ENCODE measurements at regions not wholly inside any gene's neighbourhood (a gene's known extent, or its start where the extent isn't known, plus 50 kb on each side); places are given as distances from the start of the nearest gene placed in this dataset.
"Not testable (repeated sequence)": the region's sequence is repeated elsewhere in the genome, so short reads cannot be mapped to it uniquely, and the experiment has no call there.

GRCh38 chr1:219067350-219067712 lies 106.3 kb upstream of the LYPLAL1 start:
- peaks cover 2% of the 10 kb centered on the region for H3K9me3 ChIP-seq (ENCODE audit: low read length)
- H3K36me3 ChIP-seq (ENCODE audit: insufficient read depth, low read length): no peaks in the 10 kb centered on the region
- H3K4me3 ChIP-seq (ENCODE audit: low read length): no peak overlapping the region
- H3K4me1 ChIP-seq (ENCODE audit: insufficient read depth, low read length): no peaks in the 10 kb centered on the region
- H3K27me3 ChIP-seq (ENCODE audit: insufficient read depth, low read length): no peaks in the 10 kb centered on the region
- H2AFZ ChIP-seq (ENCODE audit: low read depth, low read length): no peak overlapping the region

GRCh38 chr1:219070395-219070794 lies 103.3 kb upstream of the LYPLAL1 start:
- H3K4me1 ChIP-seq (ENCODE audit: insufficient read depth, low read length); H3K9me3 ChIP-seq (ENCODE audit: low read length); H3K36me3 ChIP-seq (ENCODE audit: insufficient read depth, low read length); H2AFZ ChIP-seq (ENCODE audit: low read depth, low read length); H3K4me3 ChIP-seq (ENCODE audit: low read length); H3K27me3 ChIP-seq (ENCODE audit: insufficient read depth, low read length): not testable (repeated sequence)

GRCh38 chr1:219071209-219071608 lies 102.5 kb upstream of the LYPLAL1 start:
- Histone ChIP-seq H3K27me3 (ENCODE audit: insufficient read depth, low read length) (no peaks in the 10 kb centered on the region), H2AFZ (ENCODE audit: low read depth, low read length) (no peak overlapping the region), H3K9me3 (ENCODE audit: low read length) (peaks cover 2% of the 10 kb centered on the region), H3K4me1 (ENCODE audit: insufficient read depth, low read length) (no peaks in the 10 kb centered on the region), H3K4me3 (ENCODE audit: low read length) (no peak overlapping the region), H3K36me3 (ENCODE audit: insufficient read depth, low read length) (no peaks in the 10 kb centered on the region)

- no peak overlapping the region for H2AFZ ChIP-seq (ENCODE audit: low read depth, low read length)
- no peaks in the 10 kb centered on the region for H3K36me3 ChIP-seq (ENCODE audit: insufficient read depth, low read length)
- H3K27me3 ChIP-seq (ENCODE audit: insufficient read depth, low read length): no peaks in the 10 kb centered on the region
- no peak overlapping the region for H3K4me3 ChIP-seq (ENCODE audit: low read length)
- peaks cover 2% of the 10 kb centered on the region for H3K9me3 ChIP-seq (ENCODE audit: low read length)
- no peaks in the 10 kb centered on the region for H3K4me1 ChIP-seq (ENCODE audit: insufficient read depth, low read length)
Measured at GRCh38 chr1:219072329-219072728, 101.3 kb upstream of the LYPLAL1 start.

- Histone ChIP-seq H3K4me3 (ENCODE audit: low read length) (no peak overlapping the region), H3K9me3 (ENCODE audit: low read length) (peaks cover 2% of the 10 kb centered on the region), H3K4me1 (ENCODE audit: insufficient read depth, low read length) (no peaks in the 10 kb centered on the region), H3K27me3 (ENCODE audit: insufficient read depth, low read length) (no peaks in the 10 kb centered on the region), H2AFZ (ENCODE audit: low read depth, low read length) (no peak overlapping the region), H3K36me3 (ENCODE audit: insufficient read depth, low read length) (no peaks in the 10 kb centered on the region)
Measured at GRCh38 chr1:219074084-219074728, 99.5 kb upstream of the LYPLAL1 start.

- Histone ChIP-seq H3K36me3 (ENCODE audit: insufficient read depth, low read length) (no peaks in the 10 kb centered on the region), H3K27me3 (ENCODE audit: insufficient read depth, low read length) (no peaks in the 10 kb centered on the region), H3K4me3 (ENCODE audit: low read length) (no peak overlapping the region), H3K4me1 (ENCODE audit: insufficient read depth, low read length) (no peaks in the 10 kb centered on the region), H2AFZ (ENCODE audit: low read depth, low read length) (no peak overlapping the region), H3K9me3 (ENCODE audit: low read length) (peaks cover 2% of the 10 kb centered on the region)
Measured at GRCh38 chr1:219075121-219075879, 98.4 kb upstream of the LYPLAL1 start.

GRCh38 chr1:219076326-219076937 lies 97.2 kb upstream of the LYPLAL1 start:
- H2AFZ ChIP-seq (ENCODE audit: low read depth, low read length): no peak overlapping the region
- no peak overlapping the region for H3K4me3 ChIP-seq (ENCODE audit: low read length)
- no peaks in the 10 kb centered on the region for H3K27me3 ChIP-seq (ENCODE audit: insufficient read depth, low read length)
- H3K4me1 ChIP-seq (ENCODE audit: insufficient read depth, low read length): no peaks in the 10 kb centered on the region
- no peaks in the 10 kb centered on the region for H3K36me3 ChIP-seq (ENCODE audit: insufficient read depth, low read length)
- H3K9me3 ChIP-seq (ENCODE audit: low read length): peaks cover 2% of the 10 kb centered on the region

GRCh38 chr1:219077767-219078166 lies 95.9 kb upstream of the LYPLAL1 start:
- not testable (repeated sequence) for H2AFZ ChIP-seq (ENCODE audit: low read depth, low read length)

GRCh38 chr1:219081943-219082925 lies 91.4 kb upstream of the LYPLAL1 start:
- Histone ChIP-seq H3K4me1 (ENCODE audit: insufficient read depth, low read length) (no peaks in the 10 kb centered on the region), H3K4me3 (ENCODE audit: low read length) (no peak overlapping the region), H3K27me3 (ENCODE audit: insufficient read depth, low read length) (no peaks in the 10 kb centered on the region), H2AFZ (ENCODE audit: low read depth, low read length) (no peak overlapping the region), H3K9me3 (ENCODE audit: low read length) (no peaks in the 10 kb centered on the region), H3K36me3 (ENCODE audit: insufficient read depth, low read length) (no peaks in the 10 kb centered on the region)

More at GRCh38 chr1:219077767-219078166, 95.9 kb upstream of the LYPLAL1 start:
- H3K27me3 ChIP-seq (ENCODE audit: insufficient read depth, low read length); H3K9me3 ChIP-seq (ENCODE audit: low read length); H3K4me1 ChIP-seq (ENCODE audit: insufficient read depth, low read length); H3K4me3 ChIP-seq (ENCODE audit: low read length); H3K36me3 ChIP-seq (ENCODE audit: insufficient read depth, low read length): not testable (repeated sequence)

GRCh38 chr1:219083631-219084030 lies 90.0 kb upstream of the LYPLAL1 start:
- H3K4me1 ChIP-seq (ENCODE audit: insufficient read depth, low read length): no peaks in the 10 kb centered on the region
- no peak overlapping the region for H3K4me3 ChIP-seq (ENCODE audit: low read length)
- no peaks in the 10 kb centered on the region for H3K36me3 ChIP-seq (ENCODE audit: insufficient read depth, low read length)
- no peaks in the 10 kb centered on the region for H3K27me3 ChIP-seq (ENCODE audit: insufficient read depth, low read length)
- H3K9me3 ChIP-seq (ENCODE audit: low read length): no peaks in the 10 kb centered on the region
- no peak overlapping the region for H2AFZ ChIP-seq (ENCODE audit: low read depth, low read length)

- Histone ChIP-seq H3K36me3 (ENCODE audit: insufficient read depth, low read length) (no peaks in the 10 kb centered on the region), H3K4me1 (ENCODE audit: insufficient read depth, low read length) (no peaks in the 10 kb centered on the region), H3K4me3 (ENCODE audit: low read length) (no peak overlapping the region), H3K27me3 (ENCODE audit: insufficient read depth, low read length) (no peaks in the 10 kb centered on the region), H3K9me3 (ENCODE audit: low read length) (no peaks in the 10 kb centered on the region), H2AFZ (ENCODE audit: low read depth, low read length) (no peak overlapping the region)
Measured at GRCh38 chr1:219085082-219085481, 88.6 kb upstream of the LYPLAL1 start.

GRCh38 chr1:219085988-219086387 lies 87.7 kb upstream of the LYPLAL1 start:
- H3K36me3 ChIP-seq (ENCODE audit: insufficient read depth, low read length): no peaks in the 10 kb centered on the region
- H3K4me3 ChIP-seq (ENCODE audit: low read length): no peak overlapping the region
- H3K9me3 ChIP-seq (ENCODE audit: low read length): no peaks in the 10 kb centered on the region
- H3K27me3 ChIP-seq (ENCODE audit: insufficient read depth, low read length): no peaks in the 10 kb centered on the region
- no peaks in the 10 kb centered on the region for H3K4me1 ChIP-seq (ENCODE audit: insufficient read depth, low read length)
- H2AFZ ChIP-seq (ENCODE audit: low read depth, low read length): no peak overlapping the region

Measured in neuron (in vitro differentiated cells).